Endothelial cell of umbilical vein (primary cell): ENCODE measurements at regions not wholly inside any gene's neighbourhood (a gene's known extent, or its start where the extent isn't known, plus 50 kb on each side); places are given as distances from the start of the nearest gene placed in this dataset.

ENCODE experiments used
- BruUV-seq: library from RNA; stranded (reverse); fragments of 400-500 nt; replicated peaks from 2 replicates; lab custom pipeline; 2021; lab: Mats Ljungman, UMichigan
- CTCF ChIA-PET: fragments of 300-600, 350-600 bp; sonication (Branson Sonifier 250); formaldehyde crosslinking; loops from one replicate; lab custom pipeline; 2021; ENCODE audit warnings: antibody characterized with exemption, inconsistent platforms; lab: Charles Lee
- POLR2A ChIA-PET: fragments of 300-600, 350-600 bp; sonication (Branson Sonifier 250); formaldehyde crosslinking; loops from one replicate; lab custom pipeline; 2021; ENCODE audit warnings: antibody characterized with exemption, inconsistent platforms; lab: Charles Lee
- DNase-seq: peaks from one replicate; pipeline ENCODE4 v3.0.0-alpha.2; 2011; ENCODE audit warnings: low read depth, low spot score
- FAIRE-seq: peaks from 2 replicates; lab custom pipeline; 2011; peaks lifted over from hg19 to GRCh38; lab: Jason Lieb, UNC
- H2AFZ ChIP-seq: 2 replicates; pipeline ENCODE4 v1.6.0; 2012; ENCODE audit warnings: low read depth, low read length, control low read depth, inconsistent platforms
- H3K27ac ChIP-seq: 2 replicates; pipeline ENCODE4 v1.5.1; 2011; ENCODE audit warnings: low read depth, mild to moderate bottlenecking, control low read depth, low read length, moderate library complexity; ENCODE audit not compliant: insufficient read depth
- H3K27me3 ChIP-seq, 2 experiments: 2 replicates each; pipeline versions ENCODE4 v1.6.0 to v1.6.1; 2011; ENCODE audit warnings: low read length in 2 of 2, mixed read lengths in 1 of 2; ENCODE audit not compliant: control insufficient read depth in 2 of 2, insufficient read depth in 2 of 2
- H3K36me3 ChIP-seq, 2 experiments: 2 replicates in 1 of 2; 3 replicates in 1 of 2; pipeline ENCODE4 v1.5.1; 2011; ENCODE audit warnings: low read length in 2 of 2, mild to moderate bottlenecking in 1 of 2, moderate library complexity in 1 of 2; ENCODE audit not compliant: control insufficient read depth in 2 of 2, insufficient read depth in 2 of 2; ENCODE audit errors: extremely low read depth in 1 of 2
- H3K4me1 ChIP-seq: 3 replicates; pipeline ENCODE4 v1.5.1; 2011; ENCODE audit warnings: mild to moderate bottlenecking, low read length; ENCODE audit not compliant: control insufficient read depth, insufficient read depth; ENCODE audit errors: extremely low read depth
- H3K4me2 ChIP-seq: 2 replicates; pipeline ENCODE4 v1.6.1; 2011; ENCODE audit warnings: low read length, control low read depth, mixed read lengths; ENCODE audit not compliant: insufficient read depth
- H3K4me3 ChIP-seq, 3 experiments: fragments of 200-600 bp in 1 of 3; sonication (generic), shearing (Covaris generic) in 1 of 3; replicated peaks in 1 of 3; 2 replicates each; pipeline ENCODE4 v1.5.1; 2011 to 2016; ENCODE audit warnings: control low read depth in 3 of 3, low read length in 3 of 3, mild to moderate bottlenecking in 2 of 3, inconsistent platforms in 1 of 3, low read depth in 1 of 3, moderate library complexity in 1 of 3; ENCODE audit not compliant: insufficient read depth in 1 of 3
- H3K79me2 ChIP-seq: 2 replicates; pipeline ENCODE4 v1.6.0; 2012; ENCODE audit warnings: low read length, inconsistent platforms; ENCODE audit not compliant: control insufficient read depth, insufficient read depth
- H3K9ac ChIP-seq: replicated peaks from 2 replicates; pipeline ENCODE3; 2011; ENCODE audit warnings: low read length, control low read depth; ENCODE audit not compliant: insufficient read depth; ENCODE audit errors: extremely low read depth
- H3K9me1 ChIP-seq: replicated peaks from 3 replicates; pipeline ENCODE4 v1.6.0; 2011; ENCODE audit warnings: mild to moderate bottlenecking, low read length; ENCODE audit not compliant: control insufficient read depth, insufficient read depth; ENCODE audit errors: extremely low read depth
- H3K9me3 ChIP-seq: replicated peaks from 2 replicates; pipeline ENCODE4 v1.5.1; 2012; ENCODE audit warnings: low read length, inconsistent platforms; ENCODE audit not compliant: control insufficient read depth, insufficient read depth
- H4K20me1 ChIP-seq: replicated peaks from 2 replicates; pipeline ENCODE3; 2011; ENCODE audit warnings: mild to moderate bottlenecking, low read length; ENCODE audit not compliant: control insufficient read depth, insufficient read depth; ENCODE audit errors: extremely low read depth
- EZH2 ChIP-seq: IDR thresholded peaks from 2 replicates; pipeline ENCODE4 v1.6.1; 2012; ENCODE audit warnings: borderline replicate concordance, low read depth, mild to moderate bottlenecking, moderate library complexity, low read length, inconsistent platforms; ENCODE audit not compliant: severe bottlenecking
- FOS ChIP-seq: IDR thresholded peaks from 2 replicates; pipeline ENCODE4 v1.6.1; 2011; ENCODE audit warnings: mild to moderate bottlenecking, low read length, moderate library complexity, borderline replicate concordance; ENCODE audit not compliant: insufficient read depth
- GATA2 ChIP-seq: IDR thresholded peaks from 2 replicates; pipeline ENCODE4 v1.7.0; 2011; ENCODE audit warnings: low read depth, mild to moderate bottlenecking, moderate library complexity, mixed read lengths, low read length; ENCODE audit not compliant: insufficient read length, insufficient read depth
- JUN ChIP-seq: IDR thresholded peaks from 2 replicates; pipeline ENCODE4 v1.6.1; 2011; ENCODE audit warnings: borderline replicate concordance, low read depth; ENCODE audit not compliant: insufficient read length, insufficient read depth
- MYC ChIP-seq: IDR thresholded peaks from one replicate; pipeline ENCODE4 v1.6.1; 2011; ENCODE audit warnings: mild to moderate bottlenecking, low read depth, low read length
- POLR2A ChIP-seq: IDR thresholded peaks from 2 replicates; pipeline ENCODE4 v1.6.1; 2012; ENCODE audit warnings: low read depth, mild to moderate bottlenecking, control low read depth, low read length
- POLR2AphosphoS5 ChIP-seq: IDR thresholded peaks from 2 replicates; pipeline ENCODE4 v1.6.1; 2012; ENCODE audit warnings: low read depth, mild to moderate bottlenecking, control low read depth, low read length, moderate library complexity; ENCODE audit not compliant: insufficient read depth
- dilution Hi-C: fragments of 300-500 bp; cut with MboI; formaldehyde crosslinking; loops from one replicate; pipeline ENCODE4 v1.15.0; 2019; ENCODE audit warnings: low sequenced_read_pairs; ENCODE audit not compliant: extremely low pct_ligation_motif_present
- intact Hi-C: fragments of 100-400 bp; cut with micrococcal nuclease; formaldehyde crosslinking; loops from one replicate; pipeline ENCODE4 v1.10.0; 2022
- TF ChIP-seq, protein P1 (sequence below): IDR thresholded peaks from 2 replicates; pipeline ENCODE4 v1.6.1; 2011; ENCODE audit not compliant: insufficient read depth, insufficient read length
- TF ChIP-seq, protein P2 (sequence below), 2 donors: IDR thresholded peaks; 1 replicate in 1 of 2; 2 replicates in 1 of 2; pipeline ENCODE4 v1.5.1; 2011; ENCODE audit warnings: low read length in 2 of 2, mild to moderate bottlenecking in 2 of 2, moderate library complexity in 2 of 2, control low read depth in 1 of 2, inconsistent platforms in 1 of 2, low read depth in 1 of 2; ENCODE audit not compliant: insufficient read depth in 1 of 2; ENCODE audit errors: extremely low read depth in 1 of 2

DNA sequence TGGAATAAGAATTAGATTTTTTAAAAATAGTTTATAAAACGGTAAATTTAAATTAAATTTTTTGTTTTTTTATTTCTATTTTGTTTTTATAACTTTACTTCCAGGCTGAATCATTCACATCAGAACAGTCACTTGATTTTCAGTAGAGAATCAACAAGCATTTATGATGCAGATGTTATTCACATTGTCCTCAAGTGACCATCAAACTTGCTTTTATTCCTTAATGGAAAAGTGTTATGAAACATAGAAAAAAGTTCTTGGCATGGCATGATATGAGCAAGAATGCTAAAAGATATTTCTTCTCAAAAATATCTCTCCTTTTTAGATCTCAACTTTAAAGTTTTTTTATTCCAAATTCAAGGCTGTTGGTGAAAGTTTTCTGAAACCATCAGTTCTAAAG lies 70.9 kb upstream of the TGFBR2 start:
- ChIA-PET CTCF (no interaction called here), POLR2A (no interaction called here)
- H3K9me1 ChIP-seq = no peaks in the 10 kb centered on the region
- H3K27ac ChIP-seq = no peak overlapping the region
- no peak overlapping the region for H3K4me3 ChIP-seq
- dilution Hi-C loops (no loop called here), intact Hi-C loops (no loop called here)
- H3K27me3 ChIP-seq = no peaks in the 10 kb centered on the region
- H3K9me3 ChIP-seq = no peaks in the 10 kb centered on the region
- H3K79me2 ChIP-seq = no peaks in the 10 kb centered on the region
- no peak overlapping the region for H3K9ac ChIP-seq
- H3K4me2 ChIP-seq = no peak overlapping the region
- H3K4me1 ChIP-seq = peaks cover 22% of the 10 kb centered on the region
- no TSS peak for BruUV-seq
- FAIRE-seq = no peak
- H2AFZ ChIP-seq = no peak overlapping the region
- no peaks in the 10 kb centered on the region for H3K36me3 ChIP-seq
- H4K20me1 ChIP-seq = no peaks in the 10 kb centered on the region
- TF ChIP-seq POLR2A (no peak), GATA2 (no peak), MYC (no peak), JUN (no peak), FOS (no peak), POLR2AphosphoS5 (no peak), EZH2 (no peak)
- TF ChIP-seq, protein P1, sequence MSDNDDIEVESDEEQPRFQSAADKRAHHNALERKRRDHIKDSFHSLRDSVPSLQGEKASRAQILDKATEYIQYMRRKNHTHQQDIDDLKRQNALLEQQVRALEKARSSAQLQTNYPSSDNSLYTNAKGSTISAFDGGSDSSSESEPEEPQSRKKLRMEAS = no peak
- TF ChIP-seq, protein P2, sequence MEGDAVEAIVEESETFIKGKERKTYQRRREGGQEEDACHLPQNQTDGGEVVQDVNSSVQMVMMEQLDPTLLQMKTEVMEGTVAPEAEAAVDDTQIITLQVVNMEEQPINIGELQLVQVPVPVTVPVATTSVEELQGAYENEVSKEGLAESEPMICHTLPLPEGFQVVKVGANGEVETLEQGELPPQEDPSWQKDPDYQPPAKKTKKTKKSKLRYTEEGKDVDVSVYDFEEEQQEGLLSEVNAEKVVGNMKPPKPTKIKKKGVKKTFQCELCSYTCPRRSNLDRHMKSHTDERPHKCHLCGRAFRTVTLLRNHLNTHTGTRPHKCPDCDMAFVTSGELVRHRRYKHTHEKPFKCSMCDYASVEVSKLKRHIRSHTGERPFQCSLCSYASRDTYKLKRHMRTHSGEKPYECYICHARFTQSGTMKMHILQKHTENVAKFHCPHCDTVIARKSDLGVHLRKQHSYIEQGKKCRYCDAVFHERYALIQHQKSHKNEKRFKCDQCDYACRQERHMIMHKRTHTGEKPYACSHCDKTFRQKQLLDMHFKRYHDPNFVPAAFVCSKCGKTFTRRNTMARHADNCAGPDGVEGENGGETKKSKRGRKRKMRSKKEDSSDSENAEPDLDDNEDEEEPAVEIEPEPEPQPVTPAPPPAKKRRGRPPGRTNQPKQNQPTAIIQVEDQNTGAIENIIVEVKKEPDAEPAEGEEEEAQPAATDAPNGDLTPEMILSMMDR (IDR thresholded peaks at IDR 0.05; ENCODE audit: extremely low read depth in 1 of 2, insufficient read depth in 1 of 2, low read depth in 1 of 2, low read length in 2 of 2) = no peak
- DNase-seq = no peak
